ENCODE measurements at regions not wholly inside any gene's neighbourhood (a gene's known extent, or its start where the extent isn't known, plus 50 kb on each side); places are given as distances from the start of the nearest gene placed in this dataset.
A peak's percentile ranks its signal among the peaks of the same experiment; 100 is the strongest.

DNA sequence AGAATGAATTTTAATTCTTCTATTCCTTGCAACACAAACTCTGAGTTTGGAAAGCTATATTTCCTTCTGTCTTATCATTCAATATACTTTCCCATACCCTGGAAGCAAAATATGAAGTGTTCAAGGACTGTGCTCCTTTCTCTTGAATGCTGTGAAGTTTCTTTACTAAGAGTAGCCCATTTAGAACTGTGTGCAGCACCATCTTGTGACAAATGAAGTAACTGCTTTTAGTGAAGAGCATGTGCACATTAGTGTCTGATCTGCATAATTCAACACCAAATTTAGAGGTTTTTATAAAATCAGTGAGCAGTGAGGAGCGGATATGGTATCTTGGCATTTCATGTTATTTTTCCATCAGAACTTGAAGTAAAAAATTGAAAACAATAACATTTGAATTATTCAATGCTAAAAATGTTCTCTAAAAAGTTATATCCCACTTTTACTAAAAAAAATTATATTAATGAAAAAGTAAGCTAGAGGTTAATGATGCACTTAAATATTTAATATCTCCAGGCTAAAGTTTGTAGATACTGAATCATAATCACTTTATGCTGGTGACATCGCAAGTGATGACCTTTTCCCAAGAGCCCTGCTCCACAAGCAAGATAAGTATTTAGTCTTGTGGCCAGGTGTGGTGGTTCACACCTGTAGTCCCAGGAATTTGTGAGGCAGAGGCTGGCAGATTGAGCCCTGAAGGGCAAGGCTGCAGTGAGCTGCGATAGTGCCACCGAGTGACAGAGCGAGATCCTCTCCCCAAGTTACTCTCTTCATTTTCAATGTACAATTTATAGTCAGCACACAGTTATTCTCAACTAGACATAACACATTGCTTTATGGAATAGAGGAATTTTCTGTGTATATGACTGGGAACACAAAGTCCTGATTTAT lies 108.8 kb upstream of the PCLO start:
- ChIA-PET POLR2A (no interaction called here), CTCF (interaction anchor here (0.7 to 4.0 kb wide), 5 partner anchors 8 to 534 kb away, joined by 3 to 46 read pairs (median 4); no protein-coding TSS in a partner anchor)
- BruUV-seq (replicated peaks), result no TSS peak
- Histone ChIP-seq H3K9ac (replicated peaks; ENCODE audit: extremely low read depth, insufficient read depth, low read length) (no peak overlapping the region), H3K4me3 (replicated peaks in 1 of 3; ENCODE audit: insufficient read depth in 1 of 3, low read depth in 1 of 3, low read length in 3 of 3) (no peak overlapping the region), H3K4me2 (ENCODE audit: insufficient read depth, low read length) (no peak overlapping the region), H3K9me3 (replicated peaks; ENCODE audit: control insufficient read depth, insufficient read depth, low read length) (no peaks in the 10 kb centered on the region), H3K27me3 (ENCODE audit: control insufficient read depth in 2 of 2, insufficient read depth in 2 of 2, low read length in 2 of 2) (no peaks in the 10 kb centered on the region), H3K4me1 (ENCODE audit: control insufficient read depth, extremely low read depth, insufficient read depth, low read length) (no peaks in the 10 kb centered on the region), H3K27ac (ENCODE audit: insufficient read depth, low read depth, low read length) (no peak overlapping the region), H2AFZ (ENCODE audit: low read depth, low read length) (no peak overlapping the region), H3K9me1 (replicated peaks; ENCODE audit: control insufficient read depth, extremely low read depth, insufficient read depth, low read length) (no peaks in the 10 kb centered on the region), H3K79me2 (ENCODE audit: control insufficient read depth, insufficient read depth, low read length) (no peaks in the 10 kb centered on the region), H4K20me1 (replicated peaks; ENCODE audit: control insufficient read depth, extremely low read depth, insufficient read depth, low read length) (no peaks in the 10 kb centered on the region), H3K36me3 (ENCODE audit: control insufficient read depth in 2 of 2, extremely low read depth in 1 of 2, insufficient read depth in 2 of 2, low read length in 2 of 2) (no peaks in the 10 kb centered on the region)
- dilution Hi-C loops (cut with MboI; ENCODE audit: extremely low pct_ligation_motif_present, low sequenced_read_pairs), result no loop called here
- DNase-seq (ENCODE audit: low read depth, low spot score) (peak; percentile 55), FAIRE-seq (peak; percentile 15)
- TF ChIP-seq FOS (IDR thresholded peaks at IDR 0.05; ENCODE audit: borderline replicate concordance, insufficient read depth, low read length), result no peak
- TF ChIP-seq, protein P1, sequence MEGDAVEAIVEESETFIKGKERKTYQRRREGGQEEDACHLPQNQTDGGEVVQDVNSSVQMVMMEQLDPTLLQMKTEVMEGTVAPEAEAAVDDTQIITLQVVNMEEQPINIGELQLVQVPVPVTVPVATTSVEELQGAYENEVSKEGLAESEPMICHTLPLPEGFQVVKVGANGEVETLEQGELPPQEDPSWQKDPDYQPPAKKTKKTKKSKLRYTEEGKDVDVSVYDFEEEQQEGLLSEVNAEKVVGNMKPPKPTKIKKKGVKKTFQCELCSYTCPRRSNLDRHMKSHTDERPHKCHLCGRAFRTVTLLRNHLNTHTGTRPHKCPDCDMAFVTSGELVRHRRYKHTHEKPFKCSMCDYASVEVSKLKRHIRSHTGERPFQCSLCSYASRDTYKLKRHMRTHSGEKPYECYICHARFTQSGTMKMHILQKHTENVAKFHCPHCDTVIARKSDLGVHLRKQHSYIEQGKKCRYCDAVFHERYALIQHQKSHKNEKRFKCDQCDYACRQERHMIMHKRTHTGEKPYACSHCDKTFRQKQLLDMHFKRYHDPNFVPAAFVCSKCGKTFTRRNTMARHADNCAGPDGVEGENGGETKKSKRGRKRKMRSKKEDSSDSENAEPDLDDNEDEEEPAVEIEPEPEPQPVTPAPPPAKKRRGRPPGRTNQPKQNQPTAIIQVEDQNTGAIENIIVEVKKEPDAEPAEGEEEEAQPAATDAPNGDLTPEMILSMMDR (IDR thresholded peaks at IDR 0.05; ENCODE audit: extremely low read depth in 1 of 2, insufficient read depth in 1 of 2, low read depth in 1 of 2, low read length in 2 of 2), result peak in 1 of 2 donors; percentile 23
- intact Hi-C loops (cut with micrococcal nuclease), result loop anchor here (1.0 to 5.0 kb wide), 3 partner anchors 264 to 531 kb away; no protein-coding TSS in a partner anchor

- dilution Hi-C loops (cut with MboI; ENCODE audit: extremely low pct_ligation_motif_present, low sequenced_read_pairs) (no loop called here), intact Hi-C loops (cut with micrococcal nuclease) (loop anchor here (5.0 kb wide), 1 partner anchor 263 kb away; no protein-coding TSS in a partner anchor)
- H3K27me3 ChIP-seq (ENCODE audit: control insufficient read depth in 2 of 2, insufficient read depth in 2 of 2, low read length in 2 of 2), result no peaks in the 10 kb centered on the region
- H3K79me2 ChIP-seq (ENCODE audit: control insufficient read depth, insufficient read depth, low read length), result no peaks in the 10 kb centered on the region
- no peaks in the 10 kb centered on the region for H4K20me1 ChIP-seq (replicated peaks; ENCODE audit: control insufficient read depth, extremely low read depth, insufficient read depth, low read length)
- H3K9me3 ChIP-seq (replicated peaks; ENCODE audit: control insufficient read depth, insufficient read depth, low read length), result no peaks in the 10 kb centered on the region
- H3K4me2 ChIP-seq (ENCODE audit: insufficient read depth, low read length), result no peak overlapping the region
- BruUV-seq (replicated peaks), result no TSS peak
- no peak for TF ChIP-seq JUN (IDR thresholded peaks at IDR 0.05; ENCODE audit: borderline replicate concordance, insufficient read depth, insufficient read length, low read depth)
- TF ChIP-seq, protein P1 (IDR thresholded peaks at IDR 0.05; ENCODE audit: extremely low read depth in 1 of 2, insufficient read depth in 1 of 2, low read depth in 1 of 2, low read length in 2 of 2), result no peak
- TF ChIP-seq POLR2AphosphoS5 (IDR thresholded peaks at IDR 0.05; ENCODE audit: insufficient read depth, low read depth, low read length), result no peak
- TF ChIP-seq POLR2A (IDR thresholded peaks at IDR 0.05; ENCODE audit: low read depth, low read length), result no peak
- no peak for TF ChIP-seq EZH2 (IDR thresholded peaks at IDR 0.05; ENCODE audit: borderline replicate concordance, low read depth, low read length, severe bottlenecking)
- no peak for TF ChIP-seq MYC (IDR thresholded peaks at IDR 0.05; ENCODE audit: low read depth, low read length)
- TF ChIP-seq FOS (IDR thresholded peaks at IDR 0.05; ENCODE audit: borderline replicate concordance, insufficient read depth, low read length), result no peak
- TF ChIP-seq GATA2 (IDR thresholded peaks at IDR 0.05; ENCODE audit: insufficient read depth, insufficient read length, low read depth, low read length), result no peak
- TF ChIP-seq, protein P2, sequence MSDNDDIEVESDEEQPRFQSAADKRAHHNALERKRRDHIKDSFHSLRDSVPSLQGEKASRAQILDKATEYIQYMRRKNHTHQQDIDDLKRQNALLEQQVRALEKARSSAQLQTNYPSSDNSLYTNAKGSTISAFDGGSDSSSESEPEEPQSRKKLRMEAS (IDR thresholded peaks at IDR 0.05; ENCODE audit: insufficient read depth, insufficient read length), result no peak
- CTCF ChIA-PET, result interaction anchor here (1.9 to 4.0 kb wide), 2 partner anchors 459 to 529 kb away, joined by 11 to 46 read pairs; no protein-coding TSS in a partner anchor
- FAIRE-seq (no peak), DNase-seq (ENCODE audit: low read depth, low spot score) (no peak)
- H3K9me1 ChIP-seq (replicated peaks; ENCODE audit: control insufficient read depth, extremely low read depth, insufficient read depth, low read length), result no peaks in the 10 kb centered on the region
- H3K9ac ChIP-seq (replicated peaks; ENCODE audit: extremely low read depth, insufficient read depth, low read length), result no peak overlapping the region
- no peak overlapping the region for H3K27ac ChIP-seq (ENCODE audit: insufficient read depth, low read depth, low read length)
- no peaks in the 10 kb centered on the region for H3K36me3 ChIP-seq (ENCODE audit: control insufficient read depth in 2 of 2, extremely low read depth in 1 of 2, insufficient read depth in 2 of 2, low read length in 2 of 2)
- POLR2A ChIA-PET, result no interaction called here
- H3K4me3 ChIP-seq (replicated peaks in 1 of 3; ENCODE audit: insufficient read depth in 1 of 3, low read depth in 1 of 3, low read length in 3 of 3), result no peak overlapping the region
- no peak overlapping the region for H2AFZ ChIP-seq (ENCODE audit: low read depth, low read length)
- no peaks in the 10 kb centered on the region for H3K4me1 ChIP-seq (ENCODE audit: control insufficient read depth, extremely low read depth, insufficient read depth, low read length)
These were observed 107.7 kb upstream of the PCLO start for GRCh38 chr7:83270407-83270806.
